Adrenal gland (tissue), 9 donors: ENCODE measurements at regions not wholly inside any gene's neighbourhood (a gene's known extent, or its start where the extent isn't known, plus 50 kb on each side); places are given as distances from the start of the nearest gene placed in this dataset.

ENCODE experiments used
- DNase-seq, 7 donors: peaks; one replicate each; pipeline ENCODE4 v3.0.0-alpha.2; 2019 to 2020
- H3K27ac ChIP-seq, 5 donors: fragments of 200-600 bp; sonication (generic) in 4 of 5; 1 replicate in 3 of 5; 2 replicates in 2 of 5; pipeline versions ENCODE4 v1.5.1 to v1.8.0; 2016 to 2020; ENCODE audit warnings: mild to moderate bottlenecking in 1 of 5
- H3K27me3 ChIP-seq: fragments of 200-600 bp; 2 replicates; pipeline ENCODE4 v1.8.0; 2021
- H3K36me3 ChIP-seq, 2 donors: fragments of 200-600 bp; replicated peaks in 1 of 2; 1 replicate in 1 of 2; 2 replicates in 1 of 2; pipeline versions ENCODE4 v1.5.1 to v1.8.0; 2018 to 2022
- H3K4me1 ChIP-seq, 2 donors: fragments of 200-600 bp; replicated peaks in 1 of 2; 1 replicate in 1 of 2; 2 replicates in 1 of 2; pipeline versions ENCODE4 v1.5.1 to v1.8.0; 2018 to 2021
- H3K4me3 ChIP-seq, 4 donors: fragments of 200-600 bp; sonication (generic) in 3 of 4; one replicate each; pipeline ENCODE4 v1.5.1; 2016 to 2018
- H3K9me3 ChIP-seq, 3 donors: fragments of 200-600 bp; sonication (generic) in 1 of 3; replicated peaks in 1 of 3; 1 replicate in 2 of 3; 2 replicates in 1 of 3; pipeline versions ENCODE4 v1.5.1 to v1.8.0; 2016 to 2021
- POLR2A ChIP-seq, 2 donors: fragments of 450-650 bp; IDR thresholded peaks; one replicate each; pipeline ENCODE4 v1.6.1; 2017; ENCODE audit warnings: antibody characterized with exemption in 2 of 2, mild to moderate bottlenecking in 2 of 2, moderate library complexity in 1 of 2
- WGBS, 4 donors: extraction: QIAGEN DNeasy Blood & Tissue Kit in 2 of 4; methylation state at CpG; one replicate each; pipeline versions ENCODE4 v1.1.5 to v1.1.7; 2013 to 2017; 5-methylcytosine and 5-hydroxymethylcytosine counted together
- intact Hi-C, 2 donors: fragments of 100-400 bp; cut with DNase I; formaldehyde crosslinking; loops; one replicate each; pipeline versions ENCODE4 v1.14.1 to v1.15.0; 2022 to 2023
- TF ChIP-seq, protein P1 (sequence below), 6 experiments: fragments of 450-650 bp in 4 of 6; fragments of 200-600 bp in 2 of 6; sonication (generic) in 1 of 6; IDR thresholded peaks; 1 replicate in 5 of 6; 2 replicates in 1 of 6; pipeline versions ENCODE4 v1.5.1 to v1.8.0; 2016 to 2021; ENCODE audit warnings: antibody characterized with exemption in 6 of 6, mild to moderate bottlenecking in 2 of 6, moderate library complexity in 1 of 6
- donor health status: healthy with polysubstance abuse.
- donor health status: Bipolar disorder and iron deficiency.
- donor health status: DM: yes; HTN: yes; CAD: no.
- donor health status: DM: no; HTN: no; CAD: no.
- donor health status: DM: no; HTN: no; CAD: no.

- Histone ChIP-seq H3K4me1 (peaks cover 0 to 24% of the 10 kb centered on the region in 2 donors), H3K36me3 (no peaks in the 10 kb centered on the region), H3K4me3 (no peak overlapping the region), H3K27ac (peak overlapping the region in 1 of 5 donors; percentile 2), H3K9me3 (peaks cover 0 to 5% (median 0%) of the 10 kb centered on the region in 3 donors), H3K27me3 (no peaks in the 10 kb centered on the region)
- WGBS, 4 donors, result 84 to 100% (median 96%) methylated on average over 1 of the region's 1 CpG
- DNase-seq, result no peak
- no peak for TF ChIP-seq POLR2A (IDR thresholded peaks at IDR 0.05)
- TF ChIP-seq, protein P1, sequence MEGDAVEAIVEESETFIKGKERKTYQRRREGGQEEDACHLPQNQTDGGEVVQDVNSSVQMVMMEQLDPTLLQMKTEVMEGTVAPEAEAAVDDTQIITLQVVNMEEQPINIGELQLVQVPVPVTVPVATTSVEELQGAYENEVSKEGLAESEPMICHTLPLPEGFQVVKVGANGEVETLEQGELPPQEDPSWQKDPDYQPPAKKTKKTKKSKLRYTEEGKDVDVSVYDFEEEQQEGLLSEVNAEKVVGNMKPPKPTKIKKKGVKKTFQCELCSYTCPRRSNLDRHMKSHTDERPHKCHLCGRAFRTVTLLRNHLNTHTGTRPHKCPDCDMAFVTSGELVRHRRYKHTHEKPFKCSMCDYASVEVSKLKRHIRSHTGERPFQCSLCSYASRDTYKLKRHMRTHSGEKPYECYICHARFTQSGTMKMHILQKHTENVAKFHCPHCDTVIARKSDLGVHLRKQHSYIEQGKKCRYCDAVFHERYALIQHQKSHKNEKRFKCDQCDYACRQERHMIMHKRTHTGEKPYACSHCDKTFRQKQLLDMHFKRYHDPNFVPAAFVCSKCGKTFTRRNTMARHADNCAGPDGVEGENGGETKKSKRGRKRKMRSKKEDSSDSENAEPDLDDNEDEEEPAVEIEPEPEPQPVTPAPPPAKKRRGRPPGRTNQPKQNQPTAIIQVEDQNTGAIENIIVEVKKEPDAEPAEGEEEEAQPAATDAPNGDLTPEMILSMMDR (IDR thresholded peaks at IDR 0.05), result no peak
- intact Hi-C loops, result no loop called here
Measured at GRCh38 chr3:73820431-73820830, 195.7 kb upstream of the PDZRN3 start.

DNA sequence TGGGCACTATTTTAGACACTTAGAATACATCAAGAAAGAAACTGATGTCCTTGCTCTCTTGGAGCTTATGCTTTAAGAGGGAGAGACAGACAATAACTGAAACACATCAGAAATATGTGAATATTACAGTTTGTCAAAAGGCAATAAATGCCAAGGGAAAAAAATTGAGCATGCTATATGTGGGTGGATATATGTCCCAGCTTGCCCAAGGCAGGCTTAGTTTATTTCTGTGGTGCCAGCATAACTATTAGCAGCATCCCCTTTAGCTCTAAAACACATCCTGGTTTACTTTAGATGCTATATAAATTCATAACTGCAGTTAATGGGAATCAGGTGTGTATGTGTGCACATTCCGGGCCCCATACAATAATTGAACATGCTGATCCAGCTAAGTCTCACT lies 191.2 kb upstream of the PDZRN3 start:
- Histone ChIP-seq H3K36me3 (no peaks in the 10 kb centered on the region), H3K4me1 (peaks cover 0 to 9% of the 10 kb centered on the region in 2 donors), H3K27ac (no peak overlapping the region), H3K9me3 (no peaks in the 10 kb centered on the region), H3K27me3 (no peaks in the 10 kb centered on the region), H3K4me3 (no peak overlapping the region)
- intact Hi-C loops, result no loop called here
- WGBS, 4 donors, result 86 to 100% (median 95%) methylated on average over 1 of the region's 1 CpG
- DNase-seq, result no peak
- TF ChIP-seq, protein P1 (IDR thresholded peaks at IDR 0.05), result no peak
- TF ChIP-seq POLR2A (IDR thresholded peaks at IDR 0.05), result no peak

DNA sequence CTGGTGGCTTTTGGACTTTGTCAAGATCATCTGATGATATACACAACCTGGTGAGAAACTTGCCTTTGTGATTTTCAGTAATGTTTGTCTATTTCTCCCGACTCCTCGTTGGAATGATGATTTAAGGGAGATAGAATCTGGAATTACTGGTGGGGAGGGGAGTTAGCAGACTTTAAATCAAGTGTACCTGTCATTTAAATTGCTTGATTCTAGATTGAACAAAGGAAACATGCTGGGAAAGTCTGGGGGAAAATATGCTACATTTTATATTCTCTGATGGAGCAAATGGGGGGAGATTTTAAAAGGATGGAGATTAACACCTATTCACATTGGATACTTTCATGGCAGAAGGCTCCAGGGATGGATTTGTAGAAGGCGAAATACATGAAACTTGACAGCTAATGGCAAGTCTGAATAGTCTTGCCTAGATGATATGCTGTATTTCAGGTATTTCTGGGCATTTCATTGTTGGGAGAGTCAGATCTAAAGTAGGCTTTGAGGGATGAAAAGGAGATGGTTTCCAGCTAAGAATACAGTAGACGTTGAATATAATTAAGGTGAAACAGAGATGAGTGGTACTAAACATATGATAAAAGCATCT lies 189.1 kb upstream of the PDZRN3 start:
- Histone ChIP-seq H3K4me3 (no peak overlapping the region), H3K36me3 (no peaks in the 10 kb centered on the region), H3K9me3 (no peaks in the 10 kb centered on the region), H3K27me3 (no peaks in the 10 kb centered on the region), H3K4me1 (peaks cover 0 to 2% of the 10 kb centered on the region in 2 donors), H3K27ac (no peak overlapping the region)
- intact Hi-C loops, result no loop called here
- TF ChIP-seq POLR2A (IDR thresholded peaks at IDR 0.05), result no peak
- TF ChIP-seq, protein P1 (IDR thresholded peaks at IDR 0.05), result no peak
- 71 to 83% (median 77%) methylated on average over 4 of the region's 4 CpGs for WGBS, 4 donors
- no peak for DNase-seq

DNA sequence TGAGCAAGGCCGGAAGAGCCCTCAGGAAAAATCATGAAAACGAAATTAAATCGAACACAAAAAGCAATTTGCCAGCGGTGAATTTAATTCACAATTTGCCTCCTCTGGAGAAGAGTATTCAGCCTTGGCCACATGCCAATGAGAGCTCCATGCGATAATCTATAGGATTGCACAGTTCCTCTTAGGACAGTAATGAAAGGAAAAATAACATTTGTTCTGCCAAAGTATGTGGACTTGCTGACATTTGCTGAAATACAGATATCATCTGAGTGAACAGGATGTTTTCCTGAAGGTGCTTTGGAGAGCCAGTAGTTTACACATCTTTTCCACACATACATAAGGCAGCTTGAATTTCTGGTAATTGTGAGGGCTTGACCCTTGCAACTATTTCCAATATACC lies 188.6 kb upstream of the PDZRN3 start:
- H3K27me3 ChIP-seq, result no peaks in the 10 kb centered on the region
- no peaks in the 10 kb centered on the region for H3K9me3 ChIP-seq
- no peak for DNase-seq
- intact Hi-C loops, result no loop called here
- 36 to 51% (median 45%) methylated on average over 5 of the region's 5 CpGs for WGBS, 4 donors
- no peaks in the 10 kb centered on the region for H3K4me1 ChIP-seq
- TF ChIP-seq POLR2A (IDR thresholded peaks at IDR 0.05), result no peak
- TF ChIP-seq, protein P1 (IDR thresholded peaks at IDR 0.05), result no peak
- H3K27ac ChIP-seq, result peak overlapping the region in 1 of 5 donors; percentile 18
- H3K36me3 ChIP-seq, result no peaks in the 10 kb centered on the region
- H3K4me3 ChIP-seq, result no peak overlapping the region
